Ovary (tissue), 7 donors: ENCODE measurements at regions not wholly inside any gene's neighbourhood (a gene's known extent, or its start where the extent isn't known, plus 50 kb on each side); places are given as distances from the start of the nearest gene placed in this dataset.
"Not testable (repeated sequence)": the region's sequence is repeated elsewhere in the genome, so short reads cannot be mapped to it uniquely, and the experiment has no call there.

Source experiments
- DNase-seq, 5 donors: peaks; one replicate each; pipeline ENCODE4 v3.0.0-alpha.2; 2019 to 2020
- H3K27ac ChIP-seq, 2 donors: fragments of 200-600 bp; one replicate each; pipeline versions ENCODE4 v1.5.1 to v1.8.0; 2019 to 2022
- H3K27me3 ChIP-seq: fragments of 200-600 bp; one replicate; pipeline ENCODE4 v1.8.0; 2022
- H3K36me3 ChIP-seq: fragments of 200-600 bp; sonication (generic); one replicate; pipeline ENCODE4 v1.5.1; 2019
- H3K4me1 ChIP-seq: one replicate; pipeline ENCODE4 v1.8.1; 2013; ENCODE audit warnings: mild to moderate bottlenecking, moderate library complexity; ENCODE audit not compliant: insufficient read depth
- H3K4me3 ChIP-seq: fragments of 200-600 bp; sonication (generic); one replicate; pipeline ENCODE4 v1.5.1; 2017
- H3K9me3 ChIP-seq, 2 donors: fragments of 200-600 bp in 1 of 2; sonication (generic) in 1 of 2; one replicate each; pipeline versions ENCODE4 v1.5.1 to v1.8.1; 2013 to 2019; ENCODE audit warnings: mild to moderate bottlenecking in 1 of 2, moderate library complexity in 1 of 2
- EP300 ChIP-seq: sonication (generic); formaldehyde crosslinking; IDR thresholded peaks from one replicate; pipeline ENCODE4 v1.6.1; 2017; ENCODE audit warnings: antibody characterized with exemption
- POLR2A ChIP-seq: fragments of 450-650 bp; IDR thresholded peaks from one replicate; pipeline ENCODE4 v1.6.1; 2017; ENCODE audit warnings: antibody characterized with exemption, mild to moderate bottlenecking, moderate library complexity
- WGBS, 3 donors: extraction: QIAGEN DNeasy Blood & Tissue Kit in 1 of 3; methylation state at CpG; one replicate each; pipeline versions ENCODE4 v1.1.5 to v1.1.7; 2013 to 2017; 5-methylcytosine and 5-hydroxymethylcytosine counted together
- intact Hi-C, 4 donors: fragments of 100-400 bp; cut with DNase I; formaldehyde crosslinking; loops; one replicate each; pipeline versions ENCODE4 v1.11.0 to v1.15.1; 2022 to 2023
- TF ChIP-seq, protein P1 (sequence below), 3 donors: fragments of 450-650 bp in 2 of 3; fragments of 200-600 bp in 1 of 3; IDR thresholded peaks; one replicate each; pipeline versions ENCODE4 v1.5.1 to v1.8.0; 2016 to 2022; ENCODE audit warnings: antibody characterized with exemption in 3 of 3, mild to moderate bottlenecking in 1 of 3
- donor health status: DM: no; HTN: no; CAD: no; lungs with moderate emphysema.
- donor health status: DM: no; HTN: no; CAD: no.
- donor health status: Bipolar disorder and iron deficiency.
- donor health status: DM: no; HTN: no; CAD: no.
- donor health status: DM: yes; HTN: yes; CAD: no.

DNA sequence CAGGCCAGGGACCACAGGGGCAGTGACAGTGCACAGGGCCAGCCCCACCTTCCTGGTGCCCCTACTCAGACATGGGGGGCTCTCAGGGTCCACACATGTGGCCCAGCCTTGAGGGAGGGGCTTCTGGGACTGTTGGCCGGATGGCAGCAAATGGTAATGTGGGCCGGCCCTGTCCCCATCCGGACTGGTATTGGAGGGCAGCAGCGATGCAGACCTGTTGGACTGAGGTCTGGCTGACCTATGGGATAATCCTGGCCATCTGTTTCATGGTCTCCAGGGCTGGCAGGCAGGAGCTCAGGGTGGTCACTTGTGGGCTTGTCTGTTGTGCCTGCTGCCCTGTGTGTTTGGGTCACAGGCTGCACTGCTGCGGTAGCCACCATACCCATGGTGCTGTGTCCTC, 387.5 kb downstream of the TMEM121 start:
- intact Hi-C loops, result no loop called here
- Histone ChIP-seq H3K27me3 (no peaks in the 10 kb centered on the region), H3K4me1 (no peaks in the 10 kb centered on the region), H3K36me3 (no peaks in the 10 kb centered on the region), H3K4me3 (no peak overlapping the region), H3K27ac (no peak overlapping the region), H3K9me3 (peaks cover 0 to 7% of the 10 kb centered on the region in 2 donors)
- TF ChIP-seq, protein P1, sequence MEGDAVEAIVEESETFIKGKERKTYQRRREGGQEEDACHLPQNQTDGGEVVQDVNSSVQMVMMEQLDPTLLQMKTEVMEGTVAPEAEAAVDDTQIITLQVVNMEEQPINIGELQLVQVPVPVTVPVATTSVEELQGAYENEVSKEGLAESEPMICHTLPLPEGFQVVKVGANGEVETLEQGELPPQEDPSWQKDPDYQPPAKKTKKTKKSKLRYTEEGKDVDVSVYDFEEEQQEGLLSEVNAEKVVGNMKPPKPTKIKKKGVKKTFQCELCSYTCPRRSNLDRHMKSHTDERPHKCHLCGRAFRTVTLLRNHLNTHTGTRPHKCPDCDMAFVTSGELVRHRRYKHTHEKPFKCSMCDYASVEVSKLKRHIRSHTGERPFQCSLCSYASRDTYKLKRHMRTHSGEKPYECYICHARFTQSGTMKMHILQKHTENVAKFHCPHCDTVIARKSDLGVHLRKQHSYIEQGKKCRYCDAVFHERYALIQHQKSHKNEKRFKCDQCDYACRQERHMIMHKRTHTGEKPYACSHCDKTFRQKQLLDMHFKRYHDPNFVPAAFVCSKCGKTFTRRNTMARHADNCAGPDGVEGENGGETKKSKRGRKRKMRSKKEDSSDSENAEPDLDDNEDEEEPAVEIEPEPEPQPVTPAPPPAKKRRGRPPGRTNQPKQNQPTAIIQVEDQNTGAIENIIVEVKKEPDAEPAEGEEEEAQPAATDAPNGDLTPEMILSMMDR (IDR thresholded peaks at IDR 0.05), result no peak
- no peak for TF ChIP-seq POLR2A
- no peak for TF ChIP-seq EP300
- no peak for DNase-seq
- WGBS, 3 donors, result 75 to 100% (median 94%) methylated on average over 1 to 5 of the region's 5 CpGs

DNA sequence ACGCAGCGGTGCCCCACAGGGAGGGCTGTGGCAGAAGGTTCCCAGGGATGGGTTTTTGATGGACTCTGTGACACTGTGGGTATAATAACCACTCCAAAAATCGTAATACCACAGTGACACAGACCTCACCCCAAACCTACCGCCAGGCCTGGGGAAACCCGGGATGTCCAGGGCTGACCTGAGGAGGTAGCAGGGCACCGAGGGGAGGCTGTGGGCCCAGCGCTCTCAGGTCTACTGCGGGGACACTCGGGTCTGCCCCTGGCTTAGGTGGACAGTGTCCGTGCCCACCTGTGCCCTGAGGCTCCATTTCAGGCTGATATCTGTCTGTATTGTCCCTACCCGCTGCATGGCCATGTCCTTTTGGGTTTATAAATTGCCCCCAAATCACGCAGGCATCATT, 387.9 kb downstream of the TMEM121 start:
- peak in 1 of 5 donors; percentile 2 for DNase-seq
- H3K27ac ChIP-seq, intact Hi-C loops, H3K9me3 ChIP-seq, H3K27me3 ChIP-seq, H3K36me3 ChIP-seq, H3K4me1 ChIP-seq, H3K4me3 ChIP-seq: not testable (repeated sequence)
- 76 to 83% (median 77%) methylated on average over 10 to 12 of the region's 12 CpGs for WGBS, 3 donors

DNA sequence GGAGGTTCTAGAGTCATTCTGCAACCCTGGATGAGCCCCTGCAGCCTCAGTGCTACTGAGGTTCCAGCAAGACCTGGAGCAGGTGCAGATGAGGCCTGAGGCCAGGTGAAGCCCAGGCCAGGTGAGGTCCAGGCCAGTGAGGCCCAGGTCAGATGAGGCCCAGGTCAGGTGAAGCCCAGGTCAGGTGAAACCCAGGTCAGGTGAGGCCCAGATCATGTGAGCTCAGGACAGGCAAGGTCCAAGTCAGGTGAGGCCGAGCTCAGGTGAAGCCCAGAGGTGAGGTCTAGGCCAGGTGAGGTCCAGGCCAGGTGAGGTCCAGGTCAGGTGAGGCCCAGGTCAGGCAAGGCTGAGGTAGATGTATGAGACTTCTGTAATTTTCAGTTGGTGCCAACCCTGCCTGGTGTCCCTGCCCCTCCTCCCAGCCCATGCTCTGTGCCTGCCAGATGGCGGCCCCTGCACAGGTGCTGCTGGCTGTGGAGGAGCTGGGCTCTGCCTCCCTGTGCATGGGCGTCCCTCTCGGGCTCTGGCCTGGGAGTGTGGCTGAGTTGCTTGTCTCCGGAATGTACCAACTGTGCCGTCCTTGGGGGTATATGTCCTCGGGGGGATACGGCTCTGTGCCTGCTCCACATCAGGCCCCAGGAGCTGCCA, 388.5 kb downstream of the TMEM121 start:
- TF ChIP-seq EP300 (no peak), POLR2A (no peak)
- TF ChIP-seq, protein P1 (IDR thresholded peaks at IDR 0.05), result no peak
- WGBS, 3 donors, result 74 to 85% (median 80%) methylated on average over 7 to 8 of the region's 8 CpGs
- no peak overlapping the region for H3K27ac ChIP-seq

DNA sequence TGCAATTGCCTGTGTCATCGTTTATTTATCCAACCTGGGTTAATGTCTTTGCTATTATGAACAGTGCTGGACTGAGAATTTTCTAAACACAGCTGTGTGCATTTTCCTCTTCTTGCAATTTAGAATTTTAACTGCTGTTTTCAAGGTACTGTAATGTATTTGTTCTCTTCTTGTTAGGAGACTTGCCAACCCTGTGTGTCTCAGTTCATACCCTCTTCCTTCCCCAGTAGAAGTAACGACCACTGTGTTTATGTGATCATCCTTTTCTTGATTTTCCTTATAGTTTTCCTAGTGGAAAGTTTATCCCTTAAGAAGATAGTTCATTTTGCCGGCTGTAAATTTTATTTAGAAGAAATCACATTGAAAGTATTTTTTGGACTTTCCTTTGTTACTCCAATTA, 389.2 kb downstream of the TMEM121 start:
- H3K36me3 ChIP-seq, H3K27ac ChIP-seq, H3K27me3 ChIP-seq, intact Hi-C loops, H3K9me3 ChIP-seq, H3K4me3 ChIP-seq, DNase-seq, H3K4me1 ChIP-seq: not testable (repeated sequence)
- 58 to 65% (median 62%) methylated on average over 3 of the region's 3 CpGs for WGBS, 3 donors

More for the DNA sequence above, 388.5 kb downstream of the TMEM121 start:
- H3K9me3 ChIP-seq, result peaks cover 0 to 7% of the 10 kb centered on the region in 2 donors
- peak in 1 of 5 donors; percentile 2 for DNase-seq
- H3K4me3 ChIP-seq, result no peak overlapping the region
- no peaks in the 10 kb centered on the region for H3K27me3 ChIP-seq
- no peaks in the 10 kb centered on the region for H3K36me3 ChIP-seq
- H3K4me1 ChIP-seq, result no peaks in the 10 kb centered on the region
- intact Hi-C loops, result no loop called here

DNA sequence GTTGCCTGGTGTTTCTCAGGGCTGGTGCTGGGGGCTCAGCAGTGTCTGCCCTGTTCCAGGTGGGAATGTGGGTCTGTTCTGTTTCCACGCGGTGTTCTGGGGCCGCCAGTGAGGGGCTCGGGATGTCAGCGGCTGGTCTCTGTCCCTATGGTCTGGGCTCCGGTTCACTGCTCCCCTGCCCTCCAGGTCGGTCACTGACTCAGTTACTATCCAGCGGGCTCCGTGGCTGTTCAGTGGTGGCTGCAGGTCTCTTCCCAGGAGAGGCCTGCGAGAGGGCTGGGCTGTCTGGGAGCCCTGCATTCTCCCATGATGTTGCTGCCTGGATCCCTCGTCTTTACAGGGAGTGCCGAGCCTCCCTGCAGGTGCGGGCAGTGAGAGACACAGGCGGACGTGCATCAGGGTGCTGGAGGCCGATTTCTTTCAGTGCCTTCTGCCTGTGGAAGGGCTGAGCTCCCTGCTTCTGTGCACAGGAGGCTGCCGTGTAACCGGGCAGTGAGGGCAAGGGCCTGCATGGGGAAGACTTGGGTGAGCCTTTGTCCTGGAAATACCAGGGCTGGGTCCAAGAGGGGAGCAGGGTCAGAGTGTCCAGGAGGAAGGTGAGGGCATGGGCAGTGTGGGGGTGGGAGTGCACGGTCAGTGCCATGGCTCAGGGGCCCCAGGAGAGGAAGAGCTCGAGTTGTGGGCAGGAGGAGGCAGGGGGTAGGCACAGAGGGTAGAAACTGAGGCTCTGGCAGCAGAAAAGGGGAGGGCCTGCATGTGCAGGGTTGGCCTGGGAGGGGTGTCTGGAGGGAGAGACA, 391.0 kb downstream of the TMEM121 start:
- H3K9me3 ChIP-seq, intact Hi-C loops, H3K4me1 ChIP-seq, H3K4me3 ChIP-seq, H3K27ac ChIP-seq, H3K36me3 ChIP-seq, H3K27me3 ChIP-seq: not testable (repeated sequence)
- 78 to 82% (median 81%) methylated on average over 20 of the region's 20 CpGs for WGBS, 3 donors
- DNase-seq, result peak in 1 of 5 donors; percentile 4

DNA sequence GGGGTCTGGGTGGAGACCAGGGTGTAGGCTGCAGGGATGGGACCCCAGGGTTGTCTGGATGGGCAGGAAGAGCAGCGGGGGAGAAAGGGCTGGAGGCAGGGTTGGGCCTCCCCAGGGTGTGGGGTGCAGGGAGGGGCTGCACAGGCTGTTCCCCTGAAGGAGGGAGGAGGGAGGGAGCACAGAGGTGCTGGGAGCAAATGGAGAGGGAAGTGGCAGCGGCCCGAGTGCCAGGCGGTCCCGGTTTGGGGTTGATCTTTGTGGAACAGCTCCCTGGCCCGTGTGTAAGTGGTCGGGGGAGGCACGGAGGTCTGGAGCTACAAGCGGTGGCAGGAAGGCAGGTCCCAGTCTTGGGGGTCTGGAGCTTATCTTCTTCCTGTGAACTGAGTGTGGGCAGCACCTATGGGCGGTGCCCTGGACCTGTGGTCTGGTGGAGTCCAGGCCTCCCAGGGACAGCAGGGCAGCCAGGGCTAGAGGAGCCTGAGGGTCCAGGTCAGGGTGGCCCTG, 391.6 kb downstream of the TMEM121 start:
- no peaks in the 10 kb centered on the region for H3K36me3 ChIP-seq
- DNase-seq, result peak in 1 of 5 donors; percentile 9
- H3K4me1 ChIP-seq, result no peaks in the 10 kb centered on the region
- H3K9me3 ChIP-seq, result peaks cover 0 to 7% of the 10 kb centered on the region in 2 donors
- intact Hi-C loops, result no loop called here
- no peak overlapping the region for H3K4me3 ChIP-seq
- TF ChIP-seq POLR2A (no peak), EP300 (no peak)
- TF ChIP-seq, protein P1 (IDR thresholded peaks at IDR 0.05), result no peak
- H3K27me3 ChIP-seq, result no peaks in the 10 kb centered on the region
- 81 to 90% (median 86%) methylated on average over 10 of the region's 10 CpGs for WGBS, 3 donors
- no peak overlapping the region for H3K27ac ChIP-seq
